Esophagus muscularis mucosa (tissue), 4 donors: ENCODE measurements at regions not wholly inside any gene's neighbourhood (a gene's known extent, or its start where the extent isn't known, plus 50 kb on each side); places are given as distances from the start of the nearest gene placed in this dataset.

Experiments
- CTCF ChIP-seq, 3 experiments: fragments of 200-600 bp in 2 of 3; fragments of 450-650 bp in 1 of 3; sonication (generic) in 2 of 3; IDR thresholded peaks; one replicate each; pipeline ENCODE4 v1.5.1; 2017 to 2019; ENCODE audit warnings: antibody characterized with exemption in 3 of 3, mild to moderate bottlenecking in 2 of 3, moderate library complexity in 1 of 3
- EP300 ChIP-seq: sonication (generic); formaldehyde crosslinking; IDR thresholded peaks from one replicate; pipeline ENCODE4 v1.6.1; 2017; ENCODE audit warnings: antibody characterized with exemption
- POLR2A ChIP-seq: fragments of 450-650 bp; IDR thresholded peaks from one replicate; pipeline ENCODE4 v1.6.1; 2017; ENCODE audit warnings: antibody characterized with exemption, moderate library complexity, mild to moderate bottlenecking, low read depth
- POLR2AphosphoS5 ChIP-seq, 2 donors: sonication (generic); formaldehyde crosslinking; IDR thresholded peaks; one replicate each; pipeline ENCODE4 v1.6.1; 2017; ENCODE audit warnings: antibody characterized with exemption in 2 of 2

GRCh38 chr7:79520543-79520942 is 67.1 kb upstream of the MAGI2 start:
- TF ChIP-seq POLR2AphosphoS5 (IDR thresholded peaks at IDR 0.05), result no peak
- TF ChIP-seq CTCF (IDR thresholded peaks at IDR 0.05), result no peak
- TF ChIP-seq POLR2A, result no peak
- TF ChIP-seq EP300, result no peak
